NB4 (cell line): ENCODE measurements at regions not wholly inside any gene's neighbourhood (a gene's known extent, or its start where the extent isn't known, plus 50 kb on each side); places are given as distances from the start of the nearest gene placed in this dataset.

ENCODE experiments used
- DNase-seq: peaks from one replicate; pipeline ENCODE4 v3.0.0; 2010; ENCODE audit warnings: low read depth
- H3K4me3 ChIP-seq: one replicate; pipeline ENCODE4 v1.5.1; 2011; ENCODE audit warnings: mild to moderate bottlenecking, low read depth, low read length, moderate library complexity
- CTCF ChIP-seq: IDR thresholded peaks from one replicate; pipeline ENCODE4 v1.5.1; 2012; ENCODE audit warnings: low read depth, low read length
- MAX ChIP-seq: IDR thresholded peaks from 2 replicates; pipeline ENCODE4 v1.6.1; 2011; ENCODE audit warnings: low read depth, low read length
- MYC ChIP-seq: IDR thresholded peaks from 2 replicates; pipeline ENCODE4 v1.6.1; 2011; ENCODE audit warnings: low read depth, low read length
- POLR2A ChIP-seq: IDR thresholded peaks from 2 replicates; pipeline ENCODE4 v1.6.1; 2011; ENCODE audit warnings: mild to moderate bottlenecking; ENCODE audit not compliant: insufficient read length; ENCODE audit errors: extremely low read depth

DNA sequence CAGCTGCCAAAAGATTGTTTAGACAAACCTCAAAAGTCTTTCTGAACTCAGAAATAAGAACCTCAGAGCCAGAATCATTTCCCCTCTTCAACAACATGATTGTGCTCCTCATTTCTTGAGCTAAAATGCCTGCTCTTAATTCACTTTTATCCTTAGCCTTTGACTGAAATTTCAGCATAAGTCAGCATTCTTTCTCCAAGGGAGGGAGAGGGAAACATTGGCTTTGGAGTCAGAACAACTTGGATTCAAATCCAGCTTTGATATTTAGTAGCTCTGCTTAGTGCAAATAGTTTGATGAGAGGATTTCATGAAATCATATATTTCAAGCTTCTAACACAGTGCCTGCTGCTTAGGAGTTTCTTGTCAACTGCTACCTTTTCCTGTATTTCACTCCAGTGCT lies 484.6 kb upstream of the INTU start:
- no peak for TF ChIP-seq POLR2A
- TF ChIP-seq MYC, result no peak
- TF ChIP-seq CTCF, result no peak
- TF ChIP-seq MAX, result no peak
- DNase-seq, result no peak
- H3K4me3 ChIP-seq, result no peak overlapping the region

GRCh38 chr4:127149086-127149485 lies 483.7 kb upstream of the INTU start:
- TF ChIP-seq MAX (no peak), MYC (no peak), CTCF (no peak), POLR2A (no peak)
- H3K4me3 ChIP-seq, result no peak overlapping the region
- no peak for DNase-seq

DNA sequence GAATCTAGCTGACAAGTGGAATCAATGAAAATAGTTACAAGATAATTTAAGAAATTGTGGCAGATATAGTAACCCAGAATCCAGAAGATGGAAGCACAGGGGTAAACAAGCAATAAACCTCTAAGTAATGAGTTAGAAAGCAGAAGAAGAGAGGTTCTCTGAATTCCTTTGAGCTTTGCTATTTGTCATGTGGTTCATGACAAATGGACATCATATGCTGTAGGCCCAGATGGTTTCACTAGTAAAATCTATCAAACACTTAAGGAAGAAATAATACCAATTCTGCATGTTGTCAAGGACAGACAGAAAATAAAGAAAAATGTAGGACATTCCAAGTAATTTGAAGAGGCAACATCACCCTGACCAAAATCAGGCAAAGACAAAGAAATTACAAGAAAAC lies 480.8 kb upstream of the INTU start:
- DNase-seq, result no peak
- no peak for TF ChIP-seq MYC
- TF ChIP-seq CTCF, result no peak
- TF ChIP-seq MAX, result no peak
- TF ChIP-seq POLR2A, result no peak
- no peak overlapping the region for H3K4me3 ChIP-seq

GRCh38 chr4:127155116-127155515 lies 477.6 kb upstream of the INTU start:
- no peak for TF ChIP-seq MAX
- TF ChIP-seq CTCF, result no peak
- no peak for TF ChIP-seq POLR2A
- no peak for TF ChIP-seq MYC
- no peak overlapping the region for H3K4me3 ChIP-seq
- DNase-seq, result no peak

GRCh38 chr4:127155555-127155954 lies 477.2 kb upstream of the INTU start:
- TF ChIP-seq MAX, result no peak
- no peak for TF ChIP-seq CTCF
- TF ChIP-seq POLR2A, result no peak
- TF ChIP-seq MYC, result no peak
- no peak overlapping the region for H3K4me3 ChIP-seq
- no peak for DNase-seq

GRCh38 chr4:127162741-127163140 lies 470.0 kb upstream of the INTU start:
- peak; percentile 58 for DNase-seq
- no peak overlapping the region for H3K4me3 ChIP-seq
- TF ChIP-seq MAX (no peak), POLR2A (no peak), CTCF (no peak), MYC (no peak)
